ENCODE measurements at regions not wholly inside any gene's neighbourhood (a gene's known extent, or its start where the extent isn't known, plus 50 kb on each side); places are given as distances from the start of the nearest gene placed in this dataset.
A peak's percentile ranks its signal among the peaks of the same experiment; 100 is the strongest.

DNA sequence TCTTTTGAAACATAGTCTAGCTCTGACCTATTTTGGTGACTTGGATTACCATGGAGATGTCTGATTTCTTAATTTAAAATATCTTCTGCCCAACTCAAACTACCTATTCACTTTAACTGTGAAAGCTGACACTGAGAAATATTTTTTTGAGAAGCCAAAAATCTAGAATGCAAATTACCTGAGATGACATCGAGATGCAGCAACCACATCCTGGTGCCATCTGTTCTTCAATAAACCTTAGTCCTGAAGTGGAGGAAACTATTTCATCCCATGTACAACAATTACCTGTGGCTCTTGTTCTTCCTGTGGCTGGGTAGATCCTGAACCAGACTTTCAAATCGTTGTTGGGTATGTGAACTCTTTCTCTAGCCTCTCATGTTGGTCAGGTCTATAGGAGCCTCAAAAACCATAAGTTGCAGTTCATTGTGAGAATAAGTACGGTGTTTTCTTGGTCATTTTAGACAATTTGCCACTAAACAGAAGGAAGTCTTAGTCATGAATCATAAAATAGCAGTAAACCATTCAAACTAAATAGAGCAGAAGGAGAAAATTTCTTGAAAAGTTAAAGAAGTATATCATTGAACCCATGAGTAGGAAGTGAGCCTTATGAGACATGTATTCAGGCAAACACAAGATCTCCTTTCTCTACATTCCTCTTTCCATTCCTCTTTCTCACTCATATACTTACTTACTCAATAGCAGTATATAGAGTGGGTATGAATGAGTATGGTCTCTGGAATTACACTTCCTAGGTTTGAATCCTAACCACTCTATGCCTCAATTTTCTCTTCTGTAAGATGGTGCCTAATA, 176.0 kb downstream of the HMHB1 start:
- DNase-seq = no peak
- intact Hi-C loops (cut with DNase I) = no loop called here

DNA sequence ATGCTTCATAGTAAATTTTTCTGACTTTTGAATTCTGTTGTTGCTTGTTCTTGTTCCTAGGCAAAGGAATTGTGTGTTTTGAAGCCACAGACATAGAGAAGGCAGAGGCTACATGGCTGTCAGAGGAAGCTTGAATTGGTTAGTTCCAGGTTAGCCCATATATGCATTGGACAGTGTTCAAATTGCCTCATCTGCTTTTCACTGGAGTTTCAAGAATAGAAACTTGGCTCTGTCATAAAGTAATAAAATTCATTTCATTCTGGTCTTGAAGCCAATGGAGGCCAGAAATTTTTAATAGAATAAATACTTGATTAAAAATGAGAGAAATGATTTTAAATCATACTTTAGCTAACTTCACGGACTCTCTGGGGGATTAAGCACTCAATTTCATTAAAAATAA, 178.0 kb downstream of the YIPF5 start:
- intact Hi-C loops (cut with DNase I) = no loop called here
- DNase-seq = no peak

DNA sequence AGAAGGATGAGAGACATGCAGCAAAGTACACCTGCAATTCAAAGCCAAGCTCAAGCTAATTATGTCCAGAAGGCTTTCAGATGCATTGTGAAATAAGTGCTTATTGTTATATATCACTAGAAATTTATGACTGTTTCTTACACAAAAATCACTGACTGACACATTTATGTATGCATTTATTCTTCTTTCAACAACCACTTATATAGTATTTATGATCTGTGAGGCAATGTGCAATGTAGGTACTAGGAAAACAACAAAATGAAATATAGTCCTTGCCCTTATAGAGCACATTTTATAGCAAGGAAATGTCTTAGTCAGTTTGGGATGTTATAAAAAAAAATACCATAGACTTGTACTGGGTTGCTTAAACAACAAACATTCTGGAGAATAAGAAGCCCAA, 167.6 kb downstream of the YIPF5 start:
- DNase-seq = no peak
- intact Hi-C loops (cut with DNase I) = no loop called here

DNA sequence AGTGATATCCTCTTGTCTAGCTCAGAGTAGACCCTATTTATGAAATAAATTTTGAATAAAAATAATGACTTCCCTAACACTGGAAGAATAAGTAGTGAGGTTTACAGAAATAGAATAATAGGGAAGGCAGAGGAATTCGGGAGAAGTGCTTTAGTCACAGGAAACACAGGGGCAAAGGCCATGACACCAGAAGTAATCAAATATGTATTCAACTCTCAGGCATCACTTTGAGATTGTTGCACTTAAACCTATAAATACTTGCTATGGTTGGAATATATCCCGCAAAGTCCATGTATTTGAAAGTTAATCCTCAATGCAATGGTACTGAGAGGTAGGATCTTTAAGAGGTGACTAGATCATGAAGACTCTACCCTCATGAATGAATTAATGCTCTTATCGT, 166.8 kb downstream of the YIPF5 start:
- no peak for DNase-seq
- intact Hi-C loops (cut with DNase I) = no loop called here

DNA sequence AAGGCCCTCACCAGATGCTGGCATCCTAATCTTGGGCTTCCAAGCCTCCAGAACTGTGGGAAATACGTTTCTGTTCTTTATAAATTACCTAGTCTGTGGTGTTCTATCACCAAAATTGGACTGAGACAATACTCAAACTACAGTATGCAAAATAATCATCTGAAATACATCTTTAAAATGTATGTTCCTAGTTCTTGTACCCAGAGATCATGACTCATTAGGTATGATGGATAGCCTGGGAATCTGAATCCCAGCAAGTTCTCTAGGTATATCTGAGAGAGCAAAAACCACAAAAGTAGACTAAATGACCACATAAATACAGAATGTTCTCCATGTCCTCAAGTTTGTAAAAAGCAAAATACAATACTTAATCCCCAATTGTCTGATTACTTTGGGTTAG, 166.3 kb downstream of the YIPF5 start:
- intact Hi-C loops (cut with DNase I) = no loop called here
- no peak for DNase-seq

DNA sequence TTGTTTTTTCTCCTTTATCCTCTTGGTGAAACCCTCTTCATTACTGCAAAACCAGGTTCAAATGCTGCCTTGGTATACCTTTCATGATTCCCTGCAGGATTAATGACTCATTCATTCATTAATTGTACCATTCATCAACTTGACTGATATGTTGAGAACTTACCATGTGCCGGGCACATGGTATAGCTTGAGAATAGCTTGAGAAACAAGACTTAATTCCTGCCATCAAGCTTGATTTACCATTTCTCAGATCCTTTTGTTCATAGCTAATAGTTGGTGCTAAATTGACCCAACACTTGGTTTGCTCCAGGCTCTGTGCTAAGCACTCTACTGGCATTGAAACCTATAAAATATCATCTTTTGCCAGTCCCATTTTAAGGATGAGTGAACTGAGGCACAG, 165.7 kb downstream of the YIPF5 start:
- DNase-seq = no peak
- intact Hi-C loops (cut with DNase I) = no loop called here

DNA sequence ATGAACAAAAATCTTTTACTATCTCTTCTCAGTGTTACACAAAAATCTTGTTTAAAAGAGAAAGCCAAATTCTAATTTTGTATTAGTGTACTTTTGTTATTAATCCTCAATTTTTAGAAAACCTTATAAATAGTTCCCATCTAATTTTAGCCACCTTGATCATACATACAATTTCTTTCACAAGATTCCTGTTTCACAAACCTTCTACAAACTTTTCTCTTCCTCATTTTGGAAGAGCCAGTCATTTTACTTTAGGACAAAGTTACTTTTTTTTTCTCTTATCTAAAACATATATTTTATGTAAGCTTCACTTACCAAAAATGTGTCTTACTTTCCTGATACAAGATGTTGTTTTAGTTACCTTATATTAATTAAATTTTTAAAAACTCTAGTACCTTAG, 161.3 kb downstream of the YIPF5 start:
- no peak for DNase-seq
- intact Hi-C loops (cut with DNase I) = no loop called here

DNA sequence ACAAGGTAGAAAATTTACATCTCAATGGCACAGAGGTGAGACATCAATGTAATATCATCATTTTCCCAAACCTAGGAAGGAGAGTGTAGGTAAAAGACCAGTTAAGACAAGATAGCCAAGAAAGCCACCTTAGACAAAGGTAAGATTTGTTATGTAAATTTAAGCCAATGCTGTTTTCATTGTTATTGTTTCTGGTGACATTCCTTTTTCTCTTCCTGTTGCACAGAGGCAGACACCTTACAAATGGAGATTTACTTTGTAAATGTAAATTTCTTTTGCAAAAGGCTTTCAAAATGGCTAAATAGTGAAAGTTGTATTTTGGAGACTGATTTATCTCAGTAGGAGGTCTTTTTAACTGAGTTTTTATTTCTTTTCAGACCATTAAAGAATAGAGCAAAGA, 159.1 kb downstream of the YIPF5 start:
- intact Hi-C loops (cut with DNase I) = no loop called here
- no peak for DNase-seq

DNA sequence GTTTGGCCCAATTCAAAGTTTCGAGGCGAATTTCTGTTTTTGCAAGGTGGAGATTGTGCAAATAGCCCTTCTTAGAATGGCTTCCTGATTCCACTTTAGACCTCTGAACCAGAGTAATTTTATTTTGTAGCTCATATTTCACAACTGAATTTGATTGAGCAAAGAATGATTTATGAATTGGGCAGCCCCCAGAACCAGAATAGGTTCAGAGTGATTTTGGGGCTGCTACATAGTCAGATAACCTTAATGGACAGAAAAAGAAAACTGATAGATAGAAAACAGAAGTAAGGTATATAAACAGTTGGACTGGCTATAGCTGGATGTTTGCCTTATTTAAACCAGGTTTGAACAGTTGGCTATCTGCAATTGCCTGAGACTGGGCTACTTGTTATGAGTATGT, 156.6 kb downstream of the YIPF5 start:
- intact Hi-C loops (cut with DNase I) = no loop called here
- no peak for DNase-seq

DNA sequence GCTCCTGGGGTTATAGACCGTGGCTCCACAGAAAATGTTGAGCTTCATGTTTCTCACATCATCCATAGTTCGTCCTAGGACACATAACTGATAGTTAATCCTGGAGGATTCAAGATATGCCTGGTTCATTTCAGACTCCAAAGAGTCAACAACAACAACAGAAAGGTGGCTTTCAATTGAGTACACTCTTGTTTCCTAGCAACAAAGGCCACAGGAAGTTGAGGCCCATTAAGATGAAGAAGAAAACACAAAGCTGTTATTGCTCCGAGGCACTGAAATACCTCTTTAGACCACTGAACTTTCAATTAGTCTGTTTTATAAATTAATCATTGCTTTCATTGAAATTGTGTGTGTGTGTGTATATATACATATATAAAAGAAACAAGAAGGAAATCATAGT, 154.5 kb downstream of the YIPF5 start:
- DNase-seq = no peak
- intact Hi-C loops (cut with DNase I) = no loop called here

DNA sequence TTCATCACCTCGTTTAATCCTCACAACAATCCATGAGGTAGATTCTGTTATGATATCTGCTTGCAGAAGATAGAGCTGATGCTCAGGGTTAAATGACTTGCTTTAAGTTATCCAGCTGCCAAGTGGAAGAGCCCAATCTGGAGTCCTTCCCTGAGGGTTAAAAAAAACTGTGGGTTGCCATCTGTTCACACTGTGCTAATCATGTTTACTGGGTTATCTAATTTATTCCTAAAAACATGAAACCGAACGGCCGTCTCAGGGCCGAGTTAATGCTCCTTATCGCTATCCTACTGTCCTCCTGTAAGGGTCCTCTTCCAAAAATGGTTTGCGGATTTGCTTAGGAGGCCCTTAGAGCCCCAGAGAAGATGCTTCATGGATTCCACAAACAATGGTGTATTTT, 153.3 kb downstream of the YIPF5 start:
- no peak for DNase-seq
- intact Hi-C loops (cut with DNase I) = no loop called here

DNA sequence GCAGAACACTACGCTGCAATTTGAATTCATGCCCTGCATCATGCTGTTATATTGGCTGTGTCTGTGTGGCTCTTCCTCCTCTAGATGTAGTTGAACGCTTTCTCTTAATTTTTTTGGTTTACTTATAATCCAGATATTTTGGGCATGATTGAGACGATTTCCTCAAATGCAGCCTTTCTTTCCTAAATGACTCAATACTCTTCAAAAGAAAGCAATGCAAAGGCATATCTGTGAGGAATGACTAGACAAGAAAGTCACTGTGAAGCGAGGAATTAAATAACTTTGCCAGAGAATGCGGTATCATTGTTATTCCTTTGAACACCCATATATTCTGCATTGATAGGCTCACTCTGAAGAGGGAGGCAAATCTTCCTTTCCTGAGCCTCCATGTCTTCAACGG, 152.8 kb downstream of the YIPF5 start:
- DNase-seq = no peak
- intact Hi-C loops (cut with DNase I) = no loop called here

DNA sequence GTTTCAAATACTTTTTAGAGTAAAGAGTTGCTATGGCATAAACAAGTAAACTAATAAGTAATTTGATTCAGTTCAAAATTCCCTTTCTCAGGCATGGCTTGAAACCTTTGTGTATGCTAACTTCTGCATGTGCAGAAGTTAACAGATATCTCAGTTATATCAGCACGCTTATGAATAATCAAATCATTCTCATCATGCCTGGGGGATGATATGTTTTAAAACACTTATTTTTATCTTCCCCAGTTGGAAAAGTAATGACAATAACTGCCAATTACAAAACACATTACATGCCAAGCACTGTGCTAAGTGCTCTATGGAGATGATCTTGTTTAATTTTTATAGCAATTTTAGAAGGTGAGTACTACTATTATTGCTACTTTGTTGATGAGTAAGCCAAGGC, 146.4 kb downstream of the YIPF5 start:
- intact Hi-C loops (cut with DNase I) = no loop called here
- no peak for DNase-seq

DNA sequence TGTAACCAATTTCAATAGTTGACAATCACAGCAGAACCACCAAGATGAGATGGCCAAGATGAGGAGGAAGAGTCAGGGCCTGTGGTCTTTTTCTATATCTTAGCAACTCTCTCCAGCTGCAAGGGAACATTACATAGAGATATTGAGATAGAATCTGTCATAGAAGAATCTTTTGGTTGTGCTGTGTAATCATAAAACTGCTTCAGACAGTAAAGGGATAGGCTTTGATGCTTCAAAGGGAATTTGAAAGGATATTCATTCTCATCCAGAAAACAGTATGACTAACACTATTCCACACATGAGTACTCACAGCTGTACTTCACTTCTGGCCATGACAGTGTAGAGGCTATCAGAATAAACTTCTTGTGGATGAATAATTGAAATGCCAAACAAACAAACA, 145.9 kb downstream of the YIPF5 start:
- no peak for DNase-seq
- intact Hi-C loops (cut with DNase I) = no loop called here

DNA sequence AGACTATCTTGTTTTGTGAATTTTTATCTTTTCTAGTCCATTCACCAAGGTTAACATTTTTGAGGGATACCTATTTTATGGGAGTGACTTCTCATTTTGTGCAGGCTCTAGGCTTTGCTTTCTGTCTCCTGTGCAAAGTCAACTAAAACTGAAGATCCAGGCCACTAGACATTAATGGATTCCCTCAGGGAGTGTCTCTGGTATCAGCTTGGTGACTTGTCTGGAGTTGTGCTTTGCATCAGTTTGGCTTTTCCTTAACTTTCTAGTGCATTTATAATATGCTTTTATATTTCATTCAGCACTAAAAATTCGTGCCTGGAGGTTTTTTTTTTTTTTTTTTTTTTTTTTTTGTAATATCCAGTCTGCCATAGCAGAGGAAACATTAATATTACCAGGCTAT, 144.2 kb downstream of the YIPF5 start:
- no peak for DNase-seq
- intact Hi-C loops (cut with DNase I) = no loop called here

DNA sequence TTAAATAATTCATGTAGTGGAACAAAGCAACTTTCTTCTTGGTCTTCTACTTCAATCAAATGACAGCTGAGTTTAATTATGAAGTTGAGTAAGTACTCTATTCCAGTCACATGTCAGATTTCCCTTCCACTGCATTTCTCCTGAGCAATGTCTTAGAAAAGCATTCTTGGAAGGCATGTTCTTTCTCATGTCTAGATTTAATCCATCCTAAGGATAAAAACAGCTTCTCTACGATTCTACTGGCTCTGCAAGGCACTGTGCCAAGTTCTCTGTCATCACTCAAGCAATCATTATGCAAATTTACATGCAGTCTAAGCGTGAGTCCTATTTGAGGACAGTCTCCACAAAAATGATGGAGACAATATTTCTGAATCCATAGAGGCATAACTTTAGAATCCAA, 142.4 kb downstream of the YIPF5 start:
- intact Hi-C loops (cut with DNase I) = no loop called here
- DNase-seq = peak in 3 of 10 donors; percentile 12 to 28 (median 17)

DNA sequence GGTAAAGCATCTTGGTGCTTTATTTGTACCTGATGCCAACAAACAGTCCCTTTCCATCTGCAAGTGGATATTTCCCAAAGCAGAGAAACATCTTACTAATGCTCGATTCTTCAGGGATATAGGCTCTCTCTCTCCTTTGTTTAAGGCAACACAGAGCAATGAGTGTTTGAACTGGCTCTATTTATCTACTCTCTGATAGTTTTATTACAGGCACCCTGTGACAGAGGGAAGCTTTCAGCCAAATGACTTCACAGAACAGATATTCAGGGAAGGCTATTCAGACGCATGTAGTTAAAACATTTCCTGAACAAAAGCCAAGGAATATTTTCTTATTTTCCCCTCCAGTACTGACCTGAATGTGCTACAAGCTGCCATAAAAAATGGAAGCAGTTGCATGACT, 141.8 kb downstream of the YIPF5 start:
- intact Hi-C loops (cut with DNase I) = no loop called here
- no peak for DNase-seq

DNA sequence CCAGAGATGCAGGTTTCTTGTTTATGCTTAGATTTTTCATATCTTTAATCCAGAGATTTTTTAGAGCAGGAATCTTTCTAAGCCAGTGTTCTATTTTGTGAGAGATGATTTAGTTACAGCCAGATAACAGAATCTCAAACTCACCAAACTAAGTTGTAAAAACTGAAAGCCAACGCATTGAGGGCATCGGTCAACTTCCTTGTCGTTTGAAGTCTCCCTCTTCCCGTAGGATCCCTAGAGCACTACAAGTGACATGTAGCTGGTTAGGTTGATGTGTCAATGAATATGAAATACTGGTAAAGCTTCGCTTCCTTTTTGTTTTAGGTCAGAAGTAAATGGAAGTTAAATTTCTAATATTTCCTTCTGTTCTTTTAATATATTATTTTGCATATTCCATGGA, 139.6 kb downstream of the YIPF5 start:
- DNase-seq = no peak
- intact Hi-C loops (cut with DNase I) = no loop called here

DNA sequence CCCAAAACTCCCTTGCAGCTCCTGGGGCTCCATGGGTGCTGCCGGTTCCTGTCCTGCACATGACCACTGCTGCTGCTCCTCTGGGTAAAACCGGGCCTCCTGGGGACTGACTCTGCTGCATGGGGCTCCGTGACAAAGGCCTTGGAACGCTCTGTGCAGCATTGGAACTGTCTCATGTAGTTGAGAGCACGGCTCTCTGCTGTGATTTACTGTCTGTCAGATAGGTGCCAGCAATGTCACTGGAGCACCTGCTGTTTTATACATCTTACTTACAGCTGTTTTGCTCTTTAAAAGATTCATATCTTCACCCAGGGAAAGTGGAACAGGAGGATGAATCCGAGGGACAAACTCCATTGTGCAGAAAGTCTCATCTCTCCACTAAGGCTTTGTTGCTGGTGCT, 138.1 kb downstream of the YIPF5 start:
- DNase-seq = no peak
- intact Hi-C loops (cut with DNase I) = no loop called here

DNA sequence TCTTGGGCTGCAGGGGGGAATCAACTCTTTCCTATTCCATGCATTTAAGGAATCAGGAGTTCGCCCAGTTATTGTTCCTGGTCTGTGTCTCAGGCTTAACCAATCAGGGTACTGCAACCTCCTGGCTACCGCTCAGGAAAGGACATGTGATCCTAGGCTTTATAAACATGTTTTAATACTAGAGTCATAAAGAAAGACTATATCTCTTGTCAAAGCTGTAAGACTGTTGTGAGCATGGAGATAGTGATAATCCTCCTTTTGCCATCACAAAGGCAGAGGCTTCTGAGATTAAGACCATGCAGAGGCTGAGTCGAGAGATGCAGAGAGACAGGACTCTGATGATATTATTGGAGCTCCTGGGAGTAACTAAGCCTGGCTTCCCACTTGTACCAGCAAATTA, 137.0 kb downstream of the YIPF5 start:
- intact Hi-C loops (cut with DNase I) = no loop called here
- no peak for DNase-seq

DNA sequence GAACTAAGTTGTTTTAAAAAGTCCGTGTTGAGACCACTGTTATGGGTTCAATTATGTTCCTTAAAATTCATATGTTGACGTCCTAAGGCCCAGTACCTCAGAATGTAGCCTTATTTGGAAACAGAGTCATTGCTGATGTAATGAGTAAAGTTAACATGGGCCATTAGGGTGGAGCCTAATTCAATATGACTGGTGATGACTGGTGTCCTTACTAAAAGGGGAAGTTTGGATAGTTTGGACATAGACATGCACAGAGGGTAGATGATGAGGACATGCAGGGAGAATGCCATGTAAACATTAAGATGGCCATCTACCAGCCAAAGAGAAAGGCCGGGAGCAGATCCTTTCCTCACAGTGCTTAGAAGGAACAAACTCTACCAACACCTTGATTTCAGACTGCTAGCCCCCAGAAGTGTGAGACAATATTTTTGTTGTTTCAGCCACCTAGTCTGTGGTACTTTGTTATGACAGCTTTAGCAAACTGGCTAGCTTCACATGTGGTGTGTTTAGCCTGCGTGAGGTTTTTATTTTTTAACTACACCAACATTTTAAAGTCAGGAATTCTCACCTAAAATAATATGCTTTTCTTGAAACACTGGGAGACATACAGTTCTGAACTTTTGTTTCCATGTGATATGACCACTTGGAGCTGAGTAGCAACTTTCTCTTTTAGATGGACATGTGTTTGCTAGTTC, 135.3 kb downstream of the YIPF5 start:
- DNase-seq = no peak
- intact Hi-C loops (cut with DNase I) = no loop called here

DNA sequence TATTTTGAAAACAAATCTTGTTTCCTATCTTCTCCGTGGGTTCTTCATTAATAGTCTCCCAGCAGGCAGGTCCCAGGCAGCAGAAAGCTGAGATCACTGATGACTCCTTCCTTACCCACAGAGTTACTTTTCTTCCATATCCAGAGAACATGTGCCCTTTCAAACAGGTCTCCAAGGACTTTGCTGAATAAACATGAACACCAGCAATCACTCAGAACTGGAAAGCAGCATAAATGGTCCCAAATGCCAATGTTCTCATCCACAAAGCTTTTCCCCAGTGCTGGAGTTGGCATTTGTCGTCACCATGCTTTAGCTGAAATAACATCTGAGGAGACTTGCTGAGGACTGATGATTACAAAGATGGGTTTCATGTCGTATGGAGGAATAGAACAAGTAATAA, 134.0 kb downstream of the YIPF5 start:
- intact Hi-C loops (cut with DNase I) = no loop called here

More for the DNA sequence above, 134.0 kb downstream of the YIPF5 start:
- DNase-seq = no peak

Data from posterior cingulate gyrus (tissue), 11 donors.